ENCODE measurements at regions not wholly inside any gene's neighbourhood (a gene's known extent, or its start where the extent isn't known, plus 50 kb on each side); places are given as distances from the start of the nearest gene placed in this dataset.

DNA sequence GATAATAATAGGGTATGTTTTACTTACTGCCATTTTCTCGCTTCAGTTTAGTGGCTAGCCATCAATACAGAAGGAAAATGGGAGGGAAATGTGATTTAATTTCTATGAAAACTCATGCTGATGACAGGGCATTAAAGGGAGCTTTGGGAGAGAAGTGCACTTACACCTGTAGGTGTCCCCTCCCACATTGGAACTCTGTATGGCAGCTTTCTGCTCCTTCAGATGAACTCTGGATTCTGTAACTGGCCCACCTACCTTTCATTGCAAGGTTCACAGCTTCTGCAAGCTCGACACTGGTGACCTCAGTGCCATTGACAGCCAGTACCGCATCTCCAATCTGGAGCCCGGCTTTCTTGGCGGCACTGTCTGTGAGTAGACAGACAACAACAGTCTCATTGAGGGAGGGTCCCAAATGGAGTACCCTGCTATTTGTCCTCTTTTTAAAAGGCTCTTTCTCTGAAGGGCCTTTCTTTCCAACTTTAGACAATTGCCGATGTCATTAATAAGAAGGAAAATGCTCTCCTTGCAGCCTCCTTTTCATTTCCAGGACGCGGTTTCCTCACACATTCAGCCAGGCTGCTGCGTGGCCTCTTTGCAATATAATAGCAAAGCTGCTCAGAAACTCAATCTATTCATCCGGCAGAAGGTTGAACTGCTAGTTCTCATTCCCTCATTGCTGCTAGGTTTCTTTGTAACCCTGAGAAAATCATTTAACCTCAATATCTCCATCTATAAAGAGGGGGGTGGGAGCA is 63.6 kb downstream of the NUDT12 start:
- no peak overlapping the region for H3K27ac ChIP-seq
- TF ChIP-seq, protein P1, sequence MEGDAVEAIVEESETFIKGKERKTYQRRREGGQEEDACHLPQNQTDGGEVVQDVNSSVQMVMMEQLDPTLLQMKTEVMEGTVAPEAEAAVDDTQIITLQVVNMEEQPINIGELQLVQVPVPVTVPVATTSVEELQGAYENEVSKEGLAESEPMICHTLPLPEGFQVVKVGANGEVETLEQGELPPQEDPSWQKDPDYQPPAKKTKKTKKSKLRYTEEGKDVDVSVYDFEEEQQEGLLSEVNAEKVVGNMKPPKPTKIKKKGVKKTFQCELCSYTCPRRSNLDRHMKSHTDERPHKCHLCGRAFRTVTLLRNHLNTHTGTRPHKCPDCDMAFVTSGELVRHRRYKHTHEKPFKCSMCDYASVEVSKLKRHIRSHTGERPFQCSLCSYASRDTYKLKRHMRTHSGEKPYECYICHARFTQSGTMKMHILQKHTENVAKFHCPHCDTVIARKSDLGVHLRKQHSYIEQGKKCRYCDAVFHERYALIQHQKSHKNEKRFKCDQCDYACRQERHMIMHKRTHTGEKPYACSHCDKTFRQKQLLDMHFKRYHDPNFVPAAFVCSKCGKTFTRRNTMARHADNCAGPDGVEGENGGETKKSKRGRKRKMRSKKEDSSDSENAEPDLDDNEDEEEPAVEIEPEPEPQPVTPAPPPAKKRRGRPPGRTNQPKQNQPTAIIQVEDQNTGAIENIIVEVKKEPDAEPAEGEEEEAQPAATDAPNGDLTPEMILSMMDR (conservative IDR thresholded peaks at IDR 0.05): no peak

DNA sequence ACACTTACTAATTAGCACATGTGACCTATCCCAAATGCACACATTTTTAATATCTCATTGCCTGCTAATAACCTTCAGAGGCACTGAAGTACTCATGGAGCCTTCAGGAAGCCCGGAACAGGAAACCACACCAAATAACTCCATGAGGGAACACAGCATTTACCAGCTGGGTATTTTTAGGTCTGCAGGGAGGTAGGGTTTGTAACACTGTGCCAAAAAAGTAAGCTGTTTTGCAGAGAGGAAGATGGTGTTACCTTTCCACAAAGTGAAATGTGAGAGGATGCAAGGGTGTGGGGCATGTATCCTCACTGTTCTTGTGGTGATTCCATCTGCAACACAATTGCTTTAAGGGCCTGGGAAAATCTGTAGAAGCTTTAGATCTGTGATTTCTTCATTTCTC is 64.4 kb downstream of the NUDT12 start:
- no peak overlapping the region for H3K27ac ChIP-seq

DNA sequence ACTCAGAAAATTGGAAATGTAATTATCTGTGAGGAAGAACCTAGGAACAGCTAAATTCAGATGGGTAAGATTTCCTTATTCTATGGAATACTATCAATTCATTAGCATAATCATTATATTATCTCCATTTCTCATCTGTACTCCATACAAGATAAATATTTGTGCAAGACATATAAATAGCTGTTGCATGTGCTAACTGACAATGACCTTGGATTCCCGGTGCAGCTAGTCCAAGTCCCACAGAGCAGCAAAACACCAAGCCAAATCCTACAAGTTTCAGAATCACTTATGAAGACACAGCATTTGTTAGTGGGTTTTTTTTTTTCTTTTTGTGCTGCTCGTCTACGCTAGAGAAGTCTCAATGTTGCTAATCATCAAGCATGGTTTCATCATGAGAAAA is 64.8 kb downstream of the NUDT12 start:
- H3K27ac ChIP-seq: no peak overlapping the region

More for the DNA sequence above, 64.4 kb downstream of the NUDT12 start:
- TF ChIP-seq, protein P1 (conservative IDR thresholded peaks at IDR 0.05): no peak

DNA sequence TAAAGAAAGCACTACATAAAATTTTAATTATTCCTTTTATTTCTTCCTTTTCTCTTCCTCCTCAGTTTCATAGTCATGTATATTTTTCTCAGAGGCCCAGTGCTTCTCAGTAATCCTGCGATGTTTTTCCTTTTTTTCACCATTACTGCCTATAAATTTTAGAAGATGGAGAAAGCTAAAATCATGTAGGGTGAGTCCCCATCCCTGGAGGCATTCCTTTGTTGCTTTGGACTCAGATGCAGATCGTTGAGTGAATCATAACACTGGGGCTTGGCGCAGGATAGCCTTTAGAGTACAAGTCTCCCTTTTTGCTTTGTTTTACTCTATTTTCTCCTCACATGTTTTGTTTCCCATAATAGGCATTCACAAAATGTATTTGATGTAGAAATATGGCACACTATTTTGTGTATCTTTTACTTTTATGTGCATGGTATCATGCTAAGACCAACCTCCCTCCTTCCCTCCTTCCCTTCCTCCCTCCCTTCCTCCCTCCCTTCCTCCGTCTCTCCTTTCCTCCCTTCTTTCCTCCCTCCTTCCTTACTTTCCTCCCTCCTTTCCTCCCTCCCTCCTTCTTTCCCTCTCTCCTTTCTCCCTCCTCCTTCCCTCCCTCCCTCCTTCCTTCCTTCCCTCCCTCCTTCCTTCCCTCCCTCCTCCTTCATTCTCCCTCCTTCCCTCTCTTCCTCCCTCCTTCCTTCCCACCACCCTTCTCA is 72.4 kb downstream of the NUDT12 start:
- H3K27ac ChIP-seq: no peak overlapping the region
- TF ChIP-seq, protein P1 (conservative IDR thresholded peaks at IDR 0.05): no peak

More for the DNA sequence above, 64.8 kb downstream of the NUDT12 start:
- TF ChIP-seq, protein P1 (conservative IDR thresholded peaks at IDR 0.05): no peak

DNA sequence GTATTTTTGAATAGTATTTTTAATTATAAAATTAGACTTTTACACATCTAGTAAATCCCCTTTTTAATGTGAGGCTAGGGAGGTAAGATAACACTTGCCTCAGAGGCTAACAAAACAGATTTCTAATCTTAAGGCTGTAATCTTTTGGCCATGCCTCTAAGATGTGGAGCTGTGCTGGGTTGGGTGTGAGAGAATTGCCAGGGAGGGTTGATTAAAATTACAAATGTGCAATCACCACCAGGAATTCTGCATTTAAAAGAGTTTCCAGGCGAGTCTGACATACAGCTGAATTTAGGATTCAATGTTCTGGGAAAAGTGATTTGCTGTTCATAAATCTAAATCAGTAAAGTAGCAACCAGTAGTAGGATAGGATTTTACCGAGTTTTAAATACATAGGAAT is 73.3 kb downstream of the NUDT12 start:
- TF ChIP-seq, protein P1 (conservative IDR thresholded peaks at IDR 0.05): no peak
- H3K27ac ChIP-seq: no peak overlapping the region

DNA sequence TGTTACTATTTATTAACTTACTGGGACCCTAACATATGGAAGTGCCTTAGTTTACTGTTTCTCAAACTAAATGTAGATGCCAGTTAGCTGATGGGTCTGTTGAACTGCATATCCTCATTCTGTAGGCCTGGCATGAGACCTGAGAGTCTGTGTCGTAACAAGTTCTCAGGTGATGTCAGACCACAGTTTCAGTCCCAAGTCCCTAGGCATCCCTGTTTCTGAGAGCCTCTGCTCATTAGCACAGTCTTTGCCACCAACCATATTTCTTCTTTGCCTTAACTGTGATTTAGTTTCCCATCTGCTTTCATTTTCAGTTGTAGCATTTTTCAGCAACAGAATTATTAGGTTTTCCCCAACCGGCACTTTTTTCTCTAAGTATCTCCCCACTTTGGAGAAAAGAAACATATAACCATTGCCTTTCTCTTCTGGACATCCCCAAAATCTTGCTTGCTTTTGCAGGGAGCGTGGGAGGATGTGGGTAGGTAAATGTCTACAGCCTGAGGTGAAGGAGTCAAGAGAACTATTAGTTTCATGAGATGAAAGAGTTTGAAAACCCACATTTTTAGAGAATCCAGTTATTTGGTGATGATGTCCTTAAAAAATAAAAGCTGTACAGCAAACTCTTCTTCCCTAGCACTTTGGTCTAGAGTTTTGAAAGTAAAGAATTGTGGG is 74.6 kb downstream of the NUDT12 start:
- no peak overlapping the region for H3K27ac ChIP-seq
- TF ChIP-seq, protein P1 (conservative IDR thresholded peaks at IDR 0.05): no peak

DNA sequence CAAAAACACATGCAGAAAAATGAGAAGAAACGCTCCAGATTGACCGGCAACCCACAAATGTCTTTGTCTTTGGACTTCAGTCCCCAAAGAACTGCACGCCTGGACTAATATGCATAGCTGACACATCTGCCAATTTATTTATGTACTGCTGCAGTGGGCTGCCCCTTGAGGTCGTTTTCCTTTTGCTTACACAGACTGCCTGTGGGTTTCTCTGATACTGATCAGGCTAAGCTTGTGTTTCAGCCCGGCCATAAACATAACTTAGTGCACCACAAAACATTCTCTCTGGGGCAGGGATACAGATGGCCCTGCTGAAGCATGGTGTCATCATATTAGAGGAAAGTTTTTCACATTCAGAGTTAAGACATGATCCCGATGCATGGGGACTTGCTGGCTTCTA is 75.4 kb downstream of the NUDT12 start:
- TF ChIP-seq, protein P1 (conservative IDR thresholded peaks at IDR 0.05): no peak
- H3K27ac ChIP-seq: no peak overlapping the region
